GM12878 (cell line): ENCODE measurements at regions not wholly inside any gene's neighbourhood (a gene's known extent, or its start where the extent isn't known, plus 50 kb on each side); places are given as distances from the start of the nearest gene placed in this dataset.

Source experiments
- ATAC-seq: fragments of 200-7000 bp; cut with Tn5 transposase; 3 replicates; pipeline ENCODE4 v1.9.1; 2020; ENCODE audit warnings: mild to moderate bottlenecking, moderate library complexity
- BruUV-seq: library from RNA; stranded (reverse); fragments of 400-500 nt; replicated peaks from 2 replicates; lab custom pipeline; 2021; lab: Mats Ljungman, UMichigan
- CTCF ChIA-PET: fragments of 300-600 bp; sonication (Branson Sonifier 250); formaldehyde crosslinking; extraction: SDS; loops from one replicate; lab custom pipeline; 2021; ENCODE audit warnings: inconsistent platforms; lab: Yijun Ruan, JAX
- POLR2A ChIA-PET: fragments of 350-600 bp; formaldehyde crosslinking; extraction: SDS; loops from one replicate; lab custom pipeline; 2021; ENCODE audit warnings: inconsistent platforms; lab: Charles Lee
- RAD21 ChIA-PET: fragments of 300-600 bp; sonication (Branson Sonifier 250); formaldehyde crosslinking; loops from one replicate; lab custom pipeline; 2023; ENCODE audit warnings: antibody characterized with exemption; ENCODE audit not compliant: unreplicated experiment; lab: Charles Lee
- SMC1A ChIA-PET: fragments of 300-600 bp; sonication (Branson Sonifier 250); formaldehyde crosslinking; loops from one replicate; lab custom pipeline; 2023; ENCODE audit not compliant: unreplicated experiment, uncharacterized antibody; lab: Charles Lee
- DNase-seq: peaks from one replicate; pipeline ENCODE4 v3.0.0-alpha.2; 2011; ENCODE audit warnings: low read depth, low spot score
- FAIRE-seq: peaks from 3 replicates; lab custom pipeline; 2011; peaks lifted over from hg19 to GRCh38; lab: Jason Lieb, UNC
- H2AFZ ChIP-seq: 2 replicates; pipeline ENCODE4 v1.6.0; 2011; ENCODE audit warnings: low read depth, low read length, control low read depth; ENCODE audit not compliant: control insufficient read depth
- H3K27ac ChIP-seq: 2 replicates; pipeline ENCODE4 v1.5.1; 2011; ENCODE audit warnings: control low read depth; ENCODE audit not compliant: control insufficient read depth, insufficient read depth
- H3K27me3 ChIP-seq, 2 experiments: replicated peaks in 1 of 2; 2 replicates each; pipeline versions ENCODE4 v1.6.0 to v1.6.1; 2011; ENCODE audit warnings: low read length in 1 of 2; ENCODE audit not compliant: control insufficient read depth in 2 of 2, insufficient read depth in 2 of 2
- H3K36me3 ChIP-seq, 2 experiments: 2 replicates each; pipeline ENCODE4 v1.5.1; 2011; ENCODE audit warnings: low read length in 1 of 2; ENCODE audit not compliant: control insufficient read depth in 2 of 2, insufficient read depth in 2 of 2
- H3K4me1 ChIP-seq: 2 replicates; pipeline ENCODE4 v1.6.1; 2011; ENCODE audit warnings: mild to moderate bottlenecking, low read length, moderate library complexity, mixed read lengths; ENCODE audit not compliant: control insufficient read depth, insufficient read depth
- H3K4me2 ChIP-seq: 2 replicates; pipeline ENCODE4 v1.6.0; 2011; ENCODE audit warnings: control low read depth; ENCODE audit not compliant: control insufficient read depth, insufficient read depth
- H3K4me3 ChIP-seq: fragments of 200-600 bp; sonication (generic); 2 replicates; pipeline ENCODE4 v1.5.1; 2016
- H3K79me2 ChIP-seq: 2 replicates; pipeline ENCODE4 v1.6.0; 2011; ENCODE audit warnings: low read length; ENCODE audit not compliant: control insufficient read depth, insufficient read depth
- H3K9ac ChIP-seq: 2 replicates; pipeline ENCODE4 v1.8.0; 2011; ENCODE audit warnings: low read length, control low read depth, mixed read lengths; ENCODE audit not compliant: control insufficient read depth, insufficient read depth
- H3K9me3 ChIP-seq: replicated peaks from 3 replicates; pipeline ENCODE4 v1.5.1; 2011; ENCODE audit warnings: mild to moderate bottlenecking, low read length; ENCODE audit not compliant: control insufficient read depth, insufficient read depth
- H4K20me1 ChIP-seq: 2 replicates; pipeline ENCODE4 v1.6.0; 2011; ENCODE audit not compliant: control insufficient read depth, insufficient read depth
- CHD1 ChIP-seq: IDR thresholded peaks from 2 replicates; pipeline ENCODE4 v1.6.1; 2012; ENCODE audit warnings: low read depth, low read length, improper control_type of control experiment
- CREB1 ChIP-seq: IDR thresholded peaks from 2 replicates; pipeline ENCODE4 v1.6.1; 2012; ENCODE audit warnings: low read depth, mild to moderate bottlenecking, inconsistent platforms
- GABPA ChIP-seq: IDR thresholded peaks from 2 replicates; pipeline ENCODE4 v1.6.1; 2014; ENCODE audit warnings: antibody characterized with exemption, low read depth, mild to moderate bottlenecking, inconsistent platforms
- MTA2 ChIP-seq: fragments of 450-650 bp; IDR thresholded peaks from 2 replicates; pipeline ENCODE4 v1.6.1; 2016; ENCODE audit warnings: low read depth, mild to moderate bottlenecking, moderate library complexity
- NBN ChIP-seq: fragments of 450-650 bp; IDR thresholded peaks from 2 replicates; pipeline ENCODE4 v1.6.1; 2016
- SP1 ChIP-seq: IDR thresholded peaks from one replicate; pipeline ENCODE4 v1.6.1; 2011; ENCODE audit warnings: low read depth, low read length
- ZNF384 ChIP-seq: IDR thresholded peaks from 2 replicates; pipeline ENCODE4 v1.6.1; 2012; ENCODE audit warnings: low read depth, mild to moderate bottlenecking, low read length, improper control_type of control experiment, borderline replicate concordance
- ZNF622 ChIP-seq: fragments of 450-650 bp; IDR thresholded peaks from 2 replicates; pipeline ENCODE4 v1.6.1; 2017; ENCODE audit warnings: mild to moderate bottlenecking, inconsistent platforms
- WGBS: methylation state at CpG from one replicate; pipeline ENCODE4 v1.1.6; 2016; ENCODE audit warnings: low lambda C conversion rate; ENCODE audit not compliant: insufficient replicate concordance, insufficient coverage; ENCODE audit errors: missing lambda C conversion rate; 5-methylcytosine and 5-hydroxymethylcytosine counted together
- in situ Hi-C: fragments of 300-500 bp; cut with MboI; formaldehyde crosslinking; loops from 9 replicates; pipeline ENCODE4 v1.14.3; 2018; ENCODE audit warnings: mixed read lengths
- intact Hi-C: fragments of 100-400 bp; cut with micrococcal nuclease; formaldehyde crosslinking; loops from one replicate; pipeline ENCODE4 v1.14.2; 2022; ENCODE audit not compliant: unreplicated experiment
- TF ChIP-seq, protein P1 (sequence below): IDR thresholded peaks from 2 replicates; pipeline ENCODE4 v1.6.1; 2011; ENCODE audit warnings: low read depth, low read length, improper control_type of control experiment, borderline replicate concordance
- TF ChIP-seq, protein P2 (sequence below): fragments of 450-650 bp; IDR thresholded peaks from 2 replicates; pipeline ENCODE4 v1.6.1; 2016; ENCODE audit warnings: mild to moderate bottlenecking, moderate library complexity, borderline replicate concordance

DNA sequence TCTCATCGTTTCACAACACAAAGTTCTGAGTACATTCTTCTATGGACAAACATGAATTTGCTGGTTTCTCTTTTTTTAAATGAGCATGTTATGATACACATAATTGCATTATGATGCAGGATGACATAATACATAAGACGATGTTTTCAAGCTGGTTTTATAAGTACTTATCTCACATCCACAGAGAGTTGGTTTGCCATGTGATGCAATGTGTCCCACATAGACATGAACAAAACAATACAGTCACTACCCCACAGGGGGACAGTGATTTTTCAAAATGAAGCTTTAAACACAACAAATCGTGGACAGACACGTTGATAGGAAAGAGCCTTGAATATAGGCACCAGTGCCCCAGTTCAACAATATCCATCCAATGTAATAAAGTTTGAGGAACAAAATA is 447.1 kb downstream of the KLF12 start:
- SMC1A ChIA-PET, result interaction anchor here (1.0 kb wide), 1 partner anchor 14 kb away, joined by 3 read pairs; no protein-coding TSS in a partner anchor
- no peaks in the 10 kb centered on the region for H3K36me3 ChIP-seq
- no peak for ATAC-seq
- H3K79me2 ChIP-seq, result no peaks in the 10 kb centered on the region
- FAIRE-seq, result no peak
- WGBS, result 86% methylated on average over 4 of the region's 4 CpGs
- H3K27me3 ChIP-seq, result no peaks in the 10 kb centered on the region
- no peaks in the 10 kb centered on the region for H4K20me1 ChIP-seq
- H2AFZ ChIP-seq, result no peak overlapping the region
- TF ChIP-seq CREB1 (no peak), SP1 (no peak), GABPA (no peak), ZNF384 (no peak), CHD1 (no peak), MTA2 (no peak), NBN (no peak), ZNF622 (no peak)
- TF ChIP-seq, protein P1, sequence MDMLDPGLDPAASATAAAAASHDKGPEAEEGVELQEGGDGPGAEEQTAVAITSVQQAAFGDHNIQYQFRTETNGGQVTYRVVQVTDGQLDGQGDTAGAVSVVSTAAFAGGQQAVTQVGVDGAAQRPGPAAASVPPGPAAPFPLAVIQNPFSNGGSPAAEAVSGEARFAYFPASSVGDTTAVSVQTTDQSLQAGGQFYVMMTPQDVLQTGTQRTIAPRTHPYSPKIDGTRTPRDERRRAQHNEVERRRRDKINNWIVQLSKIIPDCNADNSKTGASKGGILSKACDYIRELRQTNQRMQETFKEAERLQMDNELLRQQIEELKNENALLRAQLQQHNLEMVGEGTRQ, result no peak
- TF ChIP-seq, protein P2, sequence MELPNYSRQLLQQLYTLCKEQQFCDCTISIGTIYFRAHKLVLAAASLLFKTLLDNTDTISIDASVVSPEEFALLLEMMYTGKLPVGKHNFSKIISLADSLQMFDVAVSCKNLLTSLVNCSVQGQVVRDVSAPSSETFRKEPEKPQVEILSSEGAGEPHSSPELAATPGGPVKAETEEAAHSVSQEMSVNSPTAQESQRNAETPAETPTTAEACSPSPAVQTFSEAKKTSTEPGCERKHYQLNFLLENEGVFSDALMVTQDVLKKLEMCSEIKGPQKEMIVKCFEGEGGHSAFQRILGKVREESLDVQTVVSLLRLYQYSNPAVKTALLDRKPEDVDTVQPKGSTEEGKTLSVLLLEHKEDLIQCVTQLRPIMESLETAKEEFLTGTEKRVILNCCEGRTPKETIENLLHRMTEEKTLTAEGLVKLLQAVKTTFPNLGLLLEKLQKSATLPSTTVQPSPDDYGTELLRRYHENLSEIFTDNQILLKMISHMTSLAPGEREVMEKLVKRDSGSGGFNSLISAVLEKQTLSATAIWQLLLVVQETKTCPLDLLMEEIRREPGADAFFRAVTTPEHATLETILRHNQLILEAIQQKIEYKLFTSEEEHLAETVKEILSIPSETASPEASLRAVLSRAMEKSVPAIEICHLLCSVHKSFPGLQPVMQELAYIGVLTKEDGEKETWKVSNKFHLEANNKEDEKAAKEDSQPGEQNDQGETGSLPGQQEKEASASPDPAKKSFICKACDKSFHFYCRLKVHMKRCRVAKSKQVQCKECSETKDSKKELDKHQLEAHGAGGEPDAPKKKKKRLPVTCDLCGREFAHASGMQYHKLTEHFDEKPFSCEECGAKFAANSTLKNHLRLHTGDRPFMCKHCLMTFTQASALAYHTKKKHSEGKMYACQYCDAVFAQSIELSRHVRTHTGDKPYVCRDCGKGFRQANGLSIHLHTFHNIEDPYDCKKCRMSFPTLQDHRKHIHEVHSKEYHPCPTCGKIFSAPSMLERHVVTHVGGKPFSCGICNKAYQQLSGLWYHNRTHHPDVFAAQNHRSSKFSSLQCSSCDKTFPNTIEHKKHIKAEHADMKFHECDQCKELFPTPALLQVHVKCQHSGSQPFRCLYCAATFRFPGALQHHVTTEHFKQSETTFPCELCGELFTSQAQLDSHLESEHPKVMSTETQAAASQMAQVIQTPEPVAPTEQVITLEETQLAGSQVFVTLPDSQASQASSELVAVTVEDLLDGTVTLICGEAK, result no peak
- H3K4me1 ChIP-seq, result no peaks in the 10 kb centered on the region
- RAD21 ChIA-PET, result no interaction called here
- H3K4me2 ChIP-seq, result no peak overlapping the region
- H3K4me3 ChIP-seq, result no peak overlapping the region
- no TSS peak for BruUV-seq
- H3K9me3 ChIP-seq, result no peaks in the 10 kb centered on the region
- no peak for DNase-seq
- H3K9ac ChIP-seq, result no peak overlapping the region
- CTCF ChIA-PET, result no interaction called here
- in situ Hi-C loops, result no loop called here
- POLR2A ChIA-PET, result no interaction called here
- H3K27ac ChIP-seq, result no peak overlapping the region
- intact Hi-C loops, result no loop called here
